ENCODE measurements at regions not wholly inside any gene's neighbourhood (a gene's known extent, or its start where the extent isn't known, plus 50 kb on each side); places are given as distances from the start of the nearest gene placed in this dataset.

DNA sequence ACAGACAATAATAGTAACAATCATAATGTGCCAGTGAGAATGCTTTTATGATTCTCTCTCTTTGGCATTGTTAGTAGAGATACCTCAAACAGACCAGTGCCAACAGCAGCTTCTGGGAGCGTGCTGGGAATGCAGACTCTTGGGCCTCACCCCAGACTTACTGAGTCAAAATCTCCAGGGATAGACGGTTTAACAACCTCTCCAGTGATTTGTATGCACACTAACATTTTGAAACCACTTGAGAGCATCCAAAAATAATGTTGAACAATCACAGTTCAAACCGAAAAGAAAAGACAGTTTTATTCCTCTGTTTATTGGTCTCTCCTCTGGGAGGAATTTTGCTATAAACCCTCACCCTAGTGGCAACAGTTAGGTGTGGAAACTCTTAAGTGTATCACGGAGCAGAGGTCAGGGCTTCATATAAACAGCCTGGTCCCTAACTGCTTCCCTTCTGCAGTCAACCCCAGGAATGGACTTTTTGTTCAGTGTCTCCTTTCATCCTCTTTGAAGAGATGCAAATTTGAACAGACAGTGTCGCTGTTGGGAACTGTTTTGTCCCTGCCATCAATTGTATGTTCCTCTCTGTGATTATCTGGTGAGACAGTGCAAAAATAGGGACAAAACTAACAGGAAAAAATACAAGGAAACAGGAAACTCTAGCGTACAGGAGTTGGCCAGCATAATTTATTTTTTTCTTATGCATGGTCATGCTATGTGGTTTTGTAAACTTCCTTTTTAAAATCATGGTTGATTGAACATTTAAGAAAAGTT is 162.4 kb upstream of the BTBD3 start:
- no peak overlapping the region for H3K27ac ChIP-seq (ENCODE audit: low read length)
- H3K4me3 ChIP-seq (ENCODE audit: low read depth in 2 of 2, low read length in 2 of 2) = no peak overlapping the region
- ATAC-seq = no peak
- intact Hi-C loops (cut with micrococcal nuclease; ENCODE audit: unreplicated experiment) = no loop called here
- no TSS peak for BruUV-seq (replicated peaks)
- H3K27me3 ChIP-seq (ENCODE audit: control insufficient read depth, insufficient read depth, low read length) = no peaks in the 10 kb centered on the region
- no peak for DNase-seq (ENCODE audit: low read depth, low spot score)
- no peaks in the 10 kb centered on the region for H3K9me3 ChIP-seq (ENCODE audit: control insufficient read depth, insufficient read depth, low read depth, low read length)
- POLR2A ChIA-PET = no interaction called here
- no peaks in the 10 kb centered on the region for H3K36me3 ChIP-seq (ENCODE audit: control insufficient read depth, insufficient read depth, low read length)
- in situ Hi-C loops (cut with HindIII; ENCODE audit: low pct_unique_long_range_greater_than_20kb, low sequenced_read_pairs) = no loop called here
- TF ChIP-seq POLR2AphosphoS5 (IDR thresholded peaks at IDR 0.05; ENCODE audit: low read depth, low read length) (no peak), SIN3A (IDR thresholded peaks at IDR 0.05; ENCODE audit: borderline replicate concordance, insufficient read depth, low read depth, low read length) (no peak), TCF7L2 (IDR thresholded peaks at IDR 0.05; ENCODE audit: low read depth, low read length) (no peak)
- TF ChIP-seq, protein P1, sequence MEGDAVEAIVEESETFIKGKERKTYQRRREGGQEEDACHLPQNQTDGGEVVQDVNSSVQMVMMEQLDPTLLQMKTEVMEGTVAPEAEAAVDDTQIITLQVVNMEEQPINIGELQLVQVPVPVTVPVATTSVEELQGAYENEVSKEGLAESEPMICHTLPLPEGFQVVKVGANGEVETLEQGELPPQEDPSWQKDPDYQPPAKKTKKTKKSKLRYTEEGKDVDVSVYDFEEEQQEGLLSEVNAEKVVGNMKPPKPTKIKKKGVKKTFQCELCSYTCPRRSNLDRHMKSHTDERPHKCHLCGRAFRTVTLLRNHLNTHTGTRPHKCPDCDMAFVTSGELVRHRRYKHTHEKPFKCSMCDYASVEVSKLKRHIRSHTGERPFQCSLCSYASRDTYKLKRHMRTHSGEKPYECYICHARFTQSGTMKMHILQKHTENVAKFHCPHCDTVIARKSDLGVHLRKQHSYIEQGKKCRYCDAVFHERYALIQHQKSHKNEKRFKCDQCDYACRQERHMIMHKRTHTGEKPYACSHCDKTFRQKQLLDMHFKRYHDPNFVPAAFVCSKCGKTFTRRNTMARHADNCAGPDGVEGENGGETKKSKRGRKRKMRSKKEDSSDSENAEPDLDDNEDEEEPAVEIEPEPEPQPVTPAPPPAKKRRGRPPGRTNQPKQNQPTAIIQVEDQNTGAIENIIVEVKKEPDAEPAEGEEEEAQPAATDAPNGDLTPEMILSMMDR (IDR thresholded peaks at IDR 0.05) = no peak
- CTCF ChIA-PET = no interaction called here
- no peaks in the 10 kb centered on the region for H3K4me1 ChIP-seq (ENCODE audit: control insufficient read depth, insufficient read depth, low read length)

DNA sequence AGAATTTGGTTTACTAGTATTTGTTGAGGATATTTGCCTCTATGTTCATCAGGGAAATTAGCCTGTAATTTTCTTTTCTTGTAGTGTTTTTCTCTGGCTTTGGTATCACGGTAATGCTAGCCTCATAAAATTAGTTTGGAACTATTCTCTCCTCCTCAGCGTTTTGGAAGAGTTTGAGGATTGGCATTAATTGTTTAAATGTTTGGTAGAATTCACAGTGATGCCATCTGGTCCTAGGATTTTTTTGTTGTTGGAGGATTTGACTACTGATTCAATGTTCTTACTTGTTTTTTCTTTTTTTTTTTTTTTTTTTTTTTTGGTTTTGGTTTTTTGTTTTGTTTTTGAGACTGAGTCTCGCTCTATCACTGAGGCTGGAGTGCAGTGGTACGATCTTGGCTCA is 156.2 kb upstream of the BTBD3 start:
- in situ Hi-C loops (cut with HindIII; ENCODE audit: low pct_unique_long_range_greater_than_20kb, low sequenced_read_pairs) = no loop called here

DNA sequence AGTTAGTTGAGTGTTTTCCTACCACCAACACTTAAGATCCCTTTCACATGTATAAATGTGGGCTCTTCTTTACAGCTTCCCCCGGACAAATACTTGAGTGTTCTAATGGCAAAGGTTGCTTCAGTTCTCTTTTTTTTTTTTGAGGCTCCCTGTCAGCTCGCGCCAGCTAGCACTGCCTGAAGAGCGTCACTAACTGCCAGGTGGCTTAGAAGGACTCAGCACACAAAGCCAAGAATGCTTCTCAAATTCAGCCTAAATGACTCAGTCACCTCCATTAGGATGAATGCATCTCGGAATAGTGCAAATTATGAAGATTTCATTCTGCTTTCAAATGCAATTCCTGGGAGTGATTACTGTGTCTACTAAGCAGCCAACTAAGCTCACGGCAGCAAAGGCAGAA is 150.7 kb upstream of the BTBD3 start:
- DNase-seq (ENCODE audit: low read depth, low spot score) = no peak
- ChIA-PET POLR2A (no interaction called here), CTCF (no interaction called here)
- ATAC-seq = no peak
- Histone ChIP-seq H3K9me3 (ENCODE audit: control insufficient read depth, insufficient read depth, low read depth, low read length) (no peaks in the 10 kb centered on the region), H3K27ac (ENCODE audit: low read length) (no peak overlapping the region), H3K4me1 (ENCODE audit: control insufficient read depth, insufficient read depth, low read length) (no peaks in the 10 kb centered on the region), H3K36me3 (ENCODE audit: control insufficient read depth, insufficient read depth, low read length) (no peaks in the 10 kb centered on the region), H3K27me3 (ENCODE audit: control insufficient read depth, insufficient read depth, low read length) (no peaks in the 10 kb centered on the region), H3K4me3 (ENCODE audit: low read depth in 2 of 2, low read length in 2 of 2) (no peak overlapping the region)
- TF ChIP-seq SIN3A (IDR thresholded peaks at IDR 0.05; ENCODE audit: borderline replicate concordance, insufficient read depth, low read depth, low read length) (no peak), TCF7L2 (IDR thresholded peaks at IDR 0.05; ENCODE audit: low read depth, low read length) (no peak), POLR2AphosphoS5 (IDR thresholded peaks at IDR 0.05; ENCODE audit: low read depth, low read length) (no peak)
- TF ChIP-seq, protein P1 (IDR thresholded peaks at IDR 0.05) = no peak
- TF ChIP-seq, protein P2, sequence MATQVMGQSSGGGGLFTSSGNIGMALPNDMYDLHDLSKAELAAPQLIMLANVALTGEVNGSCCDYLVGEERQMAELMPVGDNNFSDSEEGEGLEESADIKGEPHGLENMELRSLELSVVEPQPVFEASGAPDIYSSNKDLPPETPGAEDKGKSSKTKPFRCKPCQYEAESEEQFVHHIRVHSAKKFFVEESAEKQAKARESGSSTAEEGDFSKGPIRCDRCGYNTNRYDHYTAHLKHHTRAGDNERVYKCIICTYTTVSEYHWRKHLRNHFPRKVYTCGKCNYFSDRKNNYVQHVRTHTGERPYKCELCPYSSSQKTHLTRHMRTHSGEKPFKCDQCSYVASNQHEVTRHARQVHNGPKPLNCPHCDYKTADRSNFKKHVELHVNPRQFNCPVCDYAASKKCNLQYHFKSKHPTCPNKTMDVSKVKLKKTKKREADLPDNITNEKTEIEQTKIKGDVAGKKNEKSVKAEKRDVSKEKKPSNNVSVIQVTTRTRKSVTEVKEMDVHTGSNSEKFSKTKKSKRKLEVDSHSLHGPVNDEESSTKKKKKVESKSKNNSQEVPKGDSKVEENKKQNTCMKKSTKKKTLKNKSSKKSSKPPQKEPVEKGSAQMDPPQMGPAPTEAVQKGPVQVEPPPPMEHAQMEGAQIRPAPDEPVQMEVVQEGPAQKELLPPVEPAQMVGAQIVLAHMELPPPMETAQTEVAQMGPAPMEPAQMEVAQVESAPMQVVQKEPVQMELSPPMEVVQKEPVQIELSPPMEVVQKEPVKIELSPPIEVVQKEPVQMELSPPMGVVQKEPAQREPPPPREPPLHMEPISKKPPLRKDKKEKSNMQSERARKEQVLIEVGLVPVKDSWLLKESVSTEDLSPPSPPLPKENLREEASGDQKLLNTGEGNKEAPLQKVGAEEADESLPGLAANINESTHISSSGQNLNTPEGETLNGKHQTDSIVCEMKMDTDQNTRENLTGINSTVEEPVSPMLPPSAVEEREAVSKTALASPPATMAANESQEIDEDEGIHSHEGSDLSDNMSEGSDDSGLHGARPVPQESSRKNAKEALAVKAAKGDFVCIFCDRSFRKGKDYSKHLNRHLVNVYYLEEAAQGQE (IDR thresholded peaks at IDR 0.05; ENCODE audit: insufficient read depth in 1 of 2, low read depth in 2 of 2, low read length in 1 of 2) = no peak
- intact Hi-C loops (cut with micrococcal nuclease; ENCODE audit: unreplicated experiment) = no loop called here
- BruUV-seq (replicated peaks) = no TSS peak
- in situ Hi-C loops (cut with HindIII; ENCODE audit: low pct_unique_long_range_greater_than_20kb, low sequenced_read_pairs) = no loop called here

More for the DNA sequence above, 156.2 kb upstream of the BTBD3 start:
- no TSS peak for BruUV-seq (replicated peaks)
- ChIA-PET POLR2A (no interaction called here), CTCF (no interaction called here)
- Histone ChIP-seq H3K27ac (ENCODE audit: low read length) (no peak overlapping the region), H3K4me3 (ENCODE audit: low read depth in 2 of 2, low read length in 2 of 2) (no peak overlapping the region), H3K4me1 (ENCODE audit: control insufficient read depth, insufficient read depth, low read length) (no peaks in the 10 kb centered on the region), H3K27me3 (ENCODE audit: control insufficient read depth, insufficient read depth, low read length) (no peaks in the 10 kb centered on the region), H3K9me3 (ENCODE audit: control insufficient read depth, insufficient read depth, low read depth, low read length) (no peaks in the 10 kb centered on the region), H3K36me3 (ENCODE audit: control insufficient read depth, insufficient read depth, low read length) (no peaks in the 10 kb centered on the region)
- intact Hi-C loops (cut with micrococcal nuclease; ENCODE audit: unreplicated experiment) = no loop called here
- no peak for ATAC-seq
- DNase-seq (ENCODE audit: low read depth, low spot score) = no peak
- TF ChIP-seq, protein P2 (IDR thresholded peaks at IDR 0.05; ENCODE audit: insufficient read depth in 1 of 2, low read depth in 2 of 2, low read length in 1 of 2) = no peak

Measured in Panc1 (cell line).